GM12878 (cell line): ENCODE measurements at regions not wholly inside any gene's neighbourhood (a gene's known extent, or its start where the extent isn't known, plus 50 kb on each side); places are given as distances from the start of the nearest gene placed in this dataset.

Source experiments
- CTCF ChIP-seq, 3 experiments: IDR thresholded peaks in 2 of 3; conservative IDR thresholded peaks in 1 of 3; 2 replicates each; pipeline ENCODE4 v1.5.1; 2011; ENCODE audit warnings: low read depth in 3 of 3, low read length in 3 of 3, mild to moderate bottlenecking in 3 of 3, control low read depth in 2 of 3, moderate library complexity in 2 of 3, inconsistent platforms in 1 of 3, mixed read lengths in 1 of 3; ENCODE audit not compliant: control insufficient read depth in 2 of 3, insufficient read depth in 1 of 3; ENCODE audit errors: extremely low read depth in 1 of 3
- DPF2 ChIP-seq: fragments of 450-650 bp; IDR thresholded peaks from 2 replicates; pipeline ENCODE4 v1.6.1; 2017; ENCODE audit warnings: mild to moderate bottlenecking
- ELK1 ChIP-seq: IDR thresholded peaks from 2 replicates; pipeline ENCODE4 v1.6.1; 2012; ENCODE audit warnings: low read depth, low read length, improper control_type of control experiment
- GABPA ChIP-seq: IDR thresholded peaks from 2 replicates; pipeline ENCODE4 v1.6.1; 2014; ENCODE audit warnings: antibody characterized with exemption, low read depth, mild to moderate bottlenecking, inconsistent platforms
- IKZF2 ChIP-seq, 2 experiments: fragments of 450-650 bp; IDR thresholded peaks; 2 replicates each; pipeline ENCODE4 v1.6.1; 2017; ENCODE audit warnings: mild to moderate bottlenecking in 2 of 2, moderate library complexity in 2 of 2
- KAT2A ChIP-seq: conservative IDR thresholded peaks from 2 replicates; pipeline ENCODE4 v1.6.1; 2011; ENCODE audit warnings: low read depth, low read length; ENCODE audit not compliant: control insufficient read depth
- MXI1 ChIP-seq: fragments of 150-350 bp; IDR thresholded peaks from 2 replicates; pipeline ENCODE4 v1.6.1; 2011; ENCODE audit warnings: low read depth, mild to moderate bottlenecking, inconsistent platforms, low read length, improper control_type of control experiment
- MYC ChIP-seq: IDR thresholded peaks from 2 replicates; pipeline ENCODE4 v1.6.1; 2011; ENCODE audit warnings: mild to moderate bottlenecking, low read length, moderate library complexity, inconsistent platforms; ENCODE audit not compliant: insufficient read depth, insufficient replicate concordance, insufficient read length, severe bottlenecking
- NFIC ChIP-seq: IDR thresholded peaks from 2 replicates; pipeline ENCODE4 v1.6.1; 2012; ENCODE audit warnings: low read depth, mild to moderate bottlenecking, inconsistent platforms, low read length, moderate library complexity
- RBBP5 ChIP-seq: fragments of 200-600 bp; sonication (generic); conservative IDR thresholded peaks from 2 replicates; pipeline ENCODE4 v1.6.1; 2016
- SIX5 ChIP-seq: IDR thresholded peaks from 2 replicates; pipeline ENCODE4 v1.6.1; 2011; ENCODE audit warnings: mild to moderate bottlenecking, low read depth, low read length, moderate library complexity; ENCODE audit not compliant: severe bottlenecking
- SKIL ChIP-seq: fragments of 450-650 bp; IDR thresholded peaks from 2 replicates; pipeline ENCODE4 v1.6.1; 2017; ENCODE audit warnings: mild to moderate bottlenecking, low read depth, inconsistent platforms; ENCODE audit not compliant: poor library complexity, severe bottlenecking
- SMARCA5 ChIP-seq: fragments of 450-650 bp; IDR thresholded peaks from 2 replicates; pipeline ENCODE4 v1.6.1; 2017; ENCODE audit warnings: mild to moderate bottlenecking
- TCF3 ChIP-seq: IDR thresholded peaks from 2 replicates; pipeline ENCODE4 v1.6.1; 2012; ENCODE audit warnings: low read depth, mild to moderate bottlenecking, low read length, borderline replicate concordance; ENCODE audit not compliant: insufficient read depth
- USF2 ChIP-seq: IDR thresholded peaks from 2 replicates; pipeline ENCODE4 v1.6.1; 2011; ENCODE audit warnings: low read depth, low read length, improper control_type of control experiment, borderline replicate concordance
- ZBED1 ChIP-seq: IDR thresholded peaks from 2 replicates; pipeline ENCODE4 v1.6.1; 2016; ENCODE audit warnings: borderline replicate concordance
- ZNF207 ChIP-seq: fragments of 450-650 bp; IDR thresholded peaks from 2 replicates; pipeline ENCODE4 v1.6.1; 2014; ENCODE audit warnings: antibody characterized with exemption, mild to moderate bottlenecking, borderline replicate concordance
- ZNF217 ChIP-seq: fragments of 450-650 bp; IDR thresholded peaks from 2 replicates; pipeline ENCODE4 v1.6.1; 2017; ENCODE audit warnings: antibody characterized with exemption, mild to moderate bottlenecking
- ZNF592 ChIP-seq: fragments of 450-650 bp; IDR thresholded peaks from 2 replicates; pipeline ENCODE4 v1.6.1; 2017; ENCODE audit warnings: mild to moderate bottlenecking, moderate library complexity

GRCh38 chr6:27668442-27669294, 195.8 kb upstream of the ZNF184 start (continued):
- TF ChIP-seq ZNF592 (no peak), SKIL (peak; percentile 73), NFIC (0 out of 2 replicates have a peak, but pooled peaks have one; percentile 21), ZBED1 (0 out of 2 replicates have a peak, but pooled peaks have one; percentile 35), ZNF217 (peak; percentile 93), CTCF (IDR thresholded peaks at IDR 0.05 in 2 of 3, conservative IDR thresholded peaks at IDR 0.05 in 1 of 3; ENCODE audit: control insufficient read depth in 2 of 3, extremely low read depth in 1 of 3, insufficient read depth in 1 of 3, low read depth in 3 of 3, low read length in 3 of 3) (no peak), SMARCA5 (no peak), IKZF2 (IDR thresholded peaks at IDR 0.05) (no peak; a peak in 1 of 4 replicates), GABPA (peak; percentile 30; the same call in 1 of the 2 replicates), RBBP5 (no peak), USF2 (no peak), ZNF207 (no peak), SIX5 (no peak), KAT2A (no peak), ELK1 (no peak), MYC (no peak), TCF3 (no peak), MXI1 (no peak), DPF2 (no peak)
